ENCODE measurements at regions not wholly inside any gene's neighbourhood (a gene's known extent, or its start where the extent isn't known, plus 50 kb on each side); places are given as distances from the start of the nearest gene placed in this dataset.

GRCh38 chr7:88363869-88364268 lies 57.2 kb upstream of the STEAP4 start:
- no peaks in the 10 kb centered on the region for H3K9me3 Mint-ChIP-seq
- no peak overlapping the region for H3K4me3 Mint-ChIP-seq
- CTCF ChIA-PET, result no interaction called here
- no peak overlapping the region for H3K27ac Mint-ChIP-seq
- no peak for DNase-seq
- POLR2A ChIA-PET, result no interaction called here
- peaks cover 2% of the 10 kb centered on the region for H3K4me1 Mint-ChIP-seq
- peaks cover 3% of the 10 kb centered on the region for H3K27me3 Mint-ChIP-seq
- no peaks in the 10 kb centered on the region for H3K36me3 Mint-ChIP-seq (ENCODE audit: low read depth)

DNA sequence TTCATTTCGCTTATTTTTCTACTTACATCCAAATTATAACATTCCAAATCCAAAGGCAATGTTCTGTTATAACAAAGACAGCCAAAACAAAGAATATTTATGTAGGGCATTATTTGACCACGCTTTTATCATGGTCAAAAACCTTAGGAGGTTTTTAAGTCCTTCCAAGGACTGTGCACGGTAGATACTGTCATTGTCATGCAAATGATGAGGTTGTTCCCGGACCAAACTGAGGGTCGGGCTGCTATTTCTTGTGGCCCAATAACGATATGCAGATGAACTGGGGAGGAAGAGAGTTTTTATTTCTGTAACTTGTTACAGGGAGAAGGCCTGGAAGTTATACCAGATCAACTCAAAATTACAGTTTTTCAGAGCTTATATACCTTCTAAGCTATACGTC lies 56.6 kb upstream of the STEAP4 start:
- DNase-seq, result no peak
- no peaks in the 10 kb centered on the region for H3K36me3 Mint-ChIP-seq (ENCODE audit: low read depth)
- no peak overlapping the region for H3K4me3 Mint-ChIP-seq
- ChIA-PET CTCF (no interaction called here), POLR2A (no interaction called here)
- H3K9me3 Mint-ChIP-seq, result no peaks in the 10 kb centered on the region
- peaks cover 2% of the 10 kb centered on the region for H3K4me1 Mint-ChIP-seq
- no peak overlapping the region for H3K27ac Mint-ChIP-seq
- H3K27me3 Mint-ChIP-seq, result peaks cover 3% of the 10 kb centered on the region

GRCh38 chr7:88361357-88361756 lies 54.7 kb upstream of the STEAP4 start:
- ChIA-PET CTCF (interaction anchor here (1.1 kb wide), 1 partner anchor 118 kb away, joined by 3 read pairs; no protein-coding TSS in a partner anchor), POLR2A (no interaction called here)
- no peaks in the 10 kb centered on the region for H3K36me3 Mint-ChIP-seq (ENCODE audit: low read depth)
- H3K27me3 Mint-ChIP-seq, result peaks cover 3% of the 10 kb centered on the region
- DNase-seq, result no peak
- no peaks in the 10 kb centered on the region for H3K9me3 Mint-ChIP-seq
- H3K4me1 Mint-ChIP-seq, result peaks cover 2% of the 10 kb centered on the region
- H3K4me3 Mint-ChIP-seq, result no peak overlapping the region
- H3K27ac Mint-ChIP-seq, result no peak overlapping the region

DNA sequence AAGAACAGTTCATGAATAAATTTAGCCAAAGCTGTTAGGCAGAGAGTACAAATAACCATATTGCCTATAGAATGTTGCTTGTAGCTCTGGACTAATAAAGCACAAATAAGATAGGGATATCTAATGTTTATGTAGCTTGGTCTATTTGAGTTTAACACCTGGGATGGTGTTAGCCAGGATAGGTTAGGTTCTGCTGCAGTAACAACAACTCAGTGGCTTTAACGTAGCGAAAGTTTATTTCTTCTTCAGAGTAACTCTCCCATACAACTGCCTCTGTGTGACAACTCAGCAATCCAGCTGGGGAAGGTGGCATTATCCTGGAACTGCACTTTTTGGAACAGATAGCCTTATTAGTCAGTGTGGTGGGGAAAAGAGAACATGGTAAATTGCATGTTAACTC lies 52.2 kb upstream of the STEAP4 start:
- peaks cover 2% of the 10 kb centered on the region for H3K4me1 Mint-ChIP-seq
- POLR2A ChIA-PET, result no interaction called here
- H3K36me3 Mint-ChIP-seq (ENCODE audit: low read depth), result no peaks in the 10 kb centered on the region
- CTCF ChIA-PET, result interaction anchor here (1.6 kb wide), 1 partner anchor 14 kb away, joined by 4 read pairs; no protein-coding TSS in a partner anchor
- H3K4me3 Mint-ChIP-seq, result no peak overlapping the region
- no peak for DNase-seq
- H3K9me3 Mint-ChIP-seq, result no peaks in the 10 kb centered on the region
- peaks cover 2% of the 10 kb centered on the region for H3K27me3 Mint-ChIP-seq
- no peak overlapping the region for H3K27ac Mint-ChIP-seq

GRCh38 chr7:88358526-88358838 lies 51.8 kb upstream of the STEAP4 start:
- peaks cover 3% of the 10 kb centered on the region for H3K27me3 Mint-ChIP-seq
- ChIA-PET CTCF (interaction anchor here (1.3 kb wide), 1 partner anchor 12 kb away, joined by 4 read pairs; no protein-coding TSS in a partner anchor), POLR2A (no interaction called here)
- H3K9me3 Mint-ChIP-seq, result no peaks in the 10 kb centered on the region
- no peak overlapping the region for H3K27ac Mint-ChIP-seq
- no peaks in the 10 kb centered on the region for H3K36me3 Mint-ChIP-seq (ENCODE audit: low read depth)
- peaks cover 2% of the 10 kb centered on the region for H3K4me1 Mint-ChIP-seq
- no peak overlapping the region for H3K4me3 Mint-ChIP-seq
- no peak for DNase-seq

- DNase-seq, result no peak
- CTCF ChIA-PET, result interaction anchor here (1.3 kb wide), 1 partner anchor 12 kb away, joined by 4 read pairs; no protein-coding TSS in a partner anchor
- H3K4me3 Mint-ChIP-seq, result no peak overlapping the region
- no peaks in the 10 kb centered on the region for H3K9me3 Mint-ChIP-seq
- POLR2A ChIA-PET, result no interaction called here
- no peak overlapping the region for H3K27ac Mint-ChIP-seq
- peaks cover 2% of the 10 kb centered on the region for H3K4me1 Mint-ChIP-seq
- no peaks in the 10 kb centered on the region for H3K36me3 Mint-ChIP-seq (ENCODE audit: low read depth)
- peaks cover 6% of the 10 kb centered on the region for H3K27me3 Mint-ChIP-seq
Observed at GRCh38 chr7:88357781-88358525, 51.3 kb upstream of the STEAP4 start.

- POLR2A ChIA-PET, result no interaction called here
- no peaks in the 10 kb centered on the region for H3K36me3 Mint-ChIP-seq (ENCODE audit: low read depth)
- H3K9me3 Mint-ChIP-seq, result no peaks in the 10 kb centered on the region
Observed at GRCh38 chr7:88357294-88357693, 50.6 kb upstream of the STEAP4 start.

More at GRCh38 chr7:88357294-88357693, 50.6 kb upstream of the STEAP4 start:
- CTCF ChIA-PET, result interaction anchor here (1.3 kb wide), 1 partner anchor 11 kb away, joined by 4 read pairs; no protein-coding TSS in a partner anchor
- Mint-ChIP-seq H3K27me3 (peaks cover 6% of the 10 kb centered on the region), H3K4me1 (peaks cover 2% of the 10 kb centered on the region), H3K27ac (no peak overlapping the region), H3K4me3 (no peak overlapping the region)
- DNase-seq, result no peak
